NT2/D1 (cell line): ENCODE measurements at regions not wholly inside any gene's neighbourhood (a gene's known extent, or its start where the extent isn't known, plus 50 kb on each side); places are given as distances from the start of the nearest gene placed in this dataset.

Experiments used
- SUZ12 ChIP-seq: IDR thresholded peaks from 2 replicates; pipeline ENCODE4 v1.6.1; 2011; ENCODE audit not compliant: insufficient read length, insufficient read depth; ENCODE audit errors: extremely low read depth
- ZNF274 ChIP-seq: IDR thresholded peaks from 2 replicates; pipeline ENCODE4 v1.6.1; 2011; ENCODE audit warnings: mild to moderate bottlenecking, low read depth, low read length

- TF ChIP-seq ZNF274: no peak
- no peak for TF ChIP-seq SUZ12
Measured at GRCh38 chr1:25067518-25068251, 137.6 kb upstream of the RUNX3 start.
